K562 (cell line): ENCODE measurements at regions not wholly inside any gene's neighbourhood (a gene's known extent, or its start where the extent isn't known, plus 50 kb on each side); places are given as distances from the start of the nearest gene placed in this dataset.

Experiments used
- CBFB ChIP-seq: sonication (generic); formaldehyde crosslinking; IDR thresholded peaks from 2 replicates; pipeline ENCODE4 v1.4.0; 2020; ENCODE audit warnings: mild to moderate bottlenecking, missing genetic modification reagents
- EP300 ChIP-seq: IDR thresholded peaks from 2 replicates; pipeline ENCODE4 v1.6.1; 2012; ENCODE audit warnings: low read length, improper control_type of control experiment
- GATAD2A ChIP-seq: fragments of 450-650 bp; IDR thresholded peaks from 2 replicates; pipeline ENCODE4 v1.6.1; 2017
- POLR2A ChIP-seq: fragments of 450-650 bp; conservative IDR thresholded peaks from 2 replicates; pipeline ENCODE4 v1.6.1; 2016
- RCOR1 ChIP-seq, 2 experiments: IDR thresholded peaks; 2 replicates each; pipeline ENCODE4 v1.6.1; 2012; ENCODE audit warnings: low read depth in 2 of 2, low read length in 2 of 2, borderline replicate concordance in 1 of 2, improper control_type of control experiment in 1 of 2
- ZNF766 ChIP-seq: fragments of 200-800 bp; sonication (Bioruptor generic); conservative IDR thresholded peaks from 2 replicates; pipeline ENCODE4 v1.6.1; 2016; ENCODE audit warnings: missing genetic modification characterization, missing compliant biosample characterization
- TF ChIP-seq, protein P1 (sequence below), 3 experiments: IDR thresholded peaks in 2 of 3; conservative IDR thresholded peaks in 1 of 3; 2 replicates each; pipeline ENCODE4 v1.5.1; 2011 to 2012; ENCODE audit warnings: low read length in 3 of 3, mild to moderate bottlenecking in 3 of 3, control low read depth in 2 of 3, improper control_type of control experiment in 1 of 3, inconsistent platforms in 1 of 3, low read depth in 1 of 3, mixed read lengths in 1 of 3, moderate library complexity in 1 of 3; ENCODE audit not compliant: insufficient read depth in 2 of 3
- TF ChIP-seq, protein P2 (sequence below): fragments of 250-450 bp; sonication (Bioruptor Pico); IDR thresholded peaks from 2 replicates; pipeline ENCODE4 v1.5.0; 2021; ENCODE audit warnings: mild to moderate bottlenecking, moderate library complexity
- TF ChIP-seq, protein P3 (sequence below), 2 experiments: fragments of 450-650 bp; conservative IDR thresholded peaks; 2 replicates each; pipeline ENCODE4 v1.6.1; 2017; ENCODE audit warnings: mild to moderate bottlenecking in 2 of 2, moderate library complexity in 2 of 2
- TF ChIP-seq, protein P4 (sequence below): sonication (generic); formaldehyde crosslinking; IDR thresholded peaks from 2 replicates; pipeline ENCODE4 v1.9.0; 2022; ENCODE audit warnings: mild to moderate bottlenecking, missing genetic modification reagents

DNA sequence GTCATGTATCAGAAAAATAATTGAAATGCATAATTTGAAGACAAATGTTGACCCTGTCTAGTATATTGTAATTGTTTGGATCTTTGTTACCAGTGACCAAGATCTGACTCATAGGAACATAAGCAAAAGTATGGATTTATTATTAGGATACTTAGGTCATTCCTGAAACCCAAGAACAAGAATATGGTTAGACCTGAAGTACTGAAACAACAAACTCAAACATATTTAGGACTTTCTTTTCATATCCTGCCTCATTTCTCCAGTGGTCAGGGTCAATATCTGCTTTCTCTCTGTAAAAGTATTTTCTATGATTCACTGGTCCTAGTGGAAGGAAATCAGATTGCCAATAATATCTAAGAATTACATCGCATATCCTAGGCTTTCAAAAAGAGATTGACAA, 1937.1 kb upstream of the WWC1 start:
- TF ChIP-seq CBFB (CRISPR knock-in tag) (no peak), POLR2A (no peak), RCOR1 (IDR thresholded peaks at IDR 0.05; ENCODE audit: borderline replicate concordance in 1 of 2, low read depth in 2 of 2, low read length in 2 of 2) (no peak), EP300 (no peak), GATAD2A (no peak), ZNF766 (CRISPR knock-in tag) (no peak)
- TF ChIP-seq, protein P1, sequence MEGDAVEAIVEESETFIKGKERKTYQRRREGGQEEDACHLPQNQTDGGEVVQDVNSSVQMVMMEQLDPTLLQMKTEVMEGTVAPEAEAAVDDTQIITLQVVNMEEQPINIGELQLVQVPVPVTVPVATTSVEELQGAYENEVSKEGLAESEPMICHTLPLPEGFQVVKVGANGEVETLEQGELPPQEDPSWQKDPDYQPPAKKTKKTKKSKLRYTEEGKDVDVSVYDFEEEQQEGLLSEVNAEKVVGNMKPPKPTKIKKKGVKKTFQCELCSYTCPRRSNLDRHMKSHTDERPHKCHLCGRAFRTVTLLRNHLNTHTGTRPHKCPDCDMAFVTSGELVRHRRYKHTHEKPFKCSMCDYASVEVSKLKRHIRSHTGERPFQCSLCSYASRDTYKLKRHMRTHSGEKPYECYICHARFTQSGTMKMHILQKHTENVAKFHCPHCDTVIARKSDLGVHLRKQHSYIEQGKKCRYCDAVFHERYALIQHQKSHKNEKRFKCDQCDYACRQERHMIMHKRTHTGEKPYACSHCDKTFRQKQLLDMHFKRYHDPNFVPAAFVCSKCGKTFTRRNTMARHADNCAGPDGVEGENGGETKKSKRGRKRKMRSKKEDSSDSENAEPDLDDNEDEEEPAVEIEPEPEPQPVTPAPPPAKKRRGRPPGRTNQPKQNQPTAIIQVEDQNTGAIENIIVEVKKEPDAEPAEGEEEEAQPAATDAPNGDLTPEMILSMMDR (IDR thresholded peaks at IDR 0.05 in 2 of 3, conservative IDR thresholded peaks at IDR 0.05 in 1 of 3; ENCODE audit: insufficient read depth in 2 of 3, low read depth in 1 of 3, low read length in 3 of 3) = no peak
- TF ChIP-seq, protein P2, sequence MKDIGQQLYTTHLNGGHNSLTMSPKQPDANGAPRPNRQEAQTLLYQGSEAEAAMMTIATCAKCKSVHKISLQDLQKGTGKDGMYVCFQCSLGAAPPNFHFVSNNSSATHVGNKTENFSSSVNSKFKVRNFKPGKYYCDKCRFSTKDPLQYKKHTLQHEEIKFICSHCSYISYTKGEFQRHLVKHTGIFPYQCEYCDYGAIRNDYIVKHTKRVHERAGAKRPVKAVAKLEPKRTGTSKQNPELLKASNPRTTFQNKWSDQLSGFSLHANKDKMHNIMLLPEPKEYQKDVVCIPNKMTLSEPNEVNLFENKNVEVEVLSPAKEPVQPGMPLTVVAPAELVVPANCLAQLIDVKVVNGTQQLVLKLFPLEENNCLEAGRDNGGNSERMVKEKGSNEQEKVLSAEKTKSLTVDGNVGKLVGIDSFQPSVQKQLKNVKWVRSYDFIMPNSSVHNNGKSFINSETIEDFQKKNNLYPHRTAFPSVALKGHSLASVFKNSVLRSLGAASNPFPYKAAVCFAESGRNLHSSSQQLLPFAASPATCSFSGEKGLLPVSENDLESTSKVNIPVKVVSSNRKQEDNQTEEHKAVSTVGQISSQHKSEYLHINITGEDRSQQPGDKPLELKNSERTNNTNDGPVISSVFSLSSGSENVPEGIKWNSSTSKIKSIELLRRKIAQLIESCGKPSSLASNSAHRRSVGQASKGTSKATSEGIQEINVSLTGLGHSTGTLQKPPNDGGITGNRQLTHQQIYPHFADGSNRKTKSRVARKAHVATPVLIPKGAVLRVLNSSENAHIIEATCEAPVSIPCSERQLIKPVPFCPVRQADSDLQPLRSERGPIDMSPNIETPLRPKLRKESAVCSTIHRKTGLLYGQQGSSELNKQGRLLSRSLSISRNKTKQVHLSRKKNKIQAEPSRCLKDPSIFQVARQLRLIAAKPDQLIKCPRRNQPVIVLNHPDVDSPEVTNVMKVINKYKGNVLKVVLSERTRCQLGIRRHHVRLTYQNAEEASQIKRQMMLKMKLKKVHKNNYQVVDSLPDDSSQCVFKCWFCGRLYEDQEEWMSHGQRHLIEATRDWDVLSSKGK (CRISPR knock-in tag) = no peak
- TF ChIP-seq, protein P3, sequence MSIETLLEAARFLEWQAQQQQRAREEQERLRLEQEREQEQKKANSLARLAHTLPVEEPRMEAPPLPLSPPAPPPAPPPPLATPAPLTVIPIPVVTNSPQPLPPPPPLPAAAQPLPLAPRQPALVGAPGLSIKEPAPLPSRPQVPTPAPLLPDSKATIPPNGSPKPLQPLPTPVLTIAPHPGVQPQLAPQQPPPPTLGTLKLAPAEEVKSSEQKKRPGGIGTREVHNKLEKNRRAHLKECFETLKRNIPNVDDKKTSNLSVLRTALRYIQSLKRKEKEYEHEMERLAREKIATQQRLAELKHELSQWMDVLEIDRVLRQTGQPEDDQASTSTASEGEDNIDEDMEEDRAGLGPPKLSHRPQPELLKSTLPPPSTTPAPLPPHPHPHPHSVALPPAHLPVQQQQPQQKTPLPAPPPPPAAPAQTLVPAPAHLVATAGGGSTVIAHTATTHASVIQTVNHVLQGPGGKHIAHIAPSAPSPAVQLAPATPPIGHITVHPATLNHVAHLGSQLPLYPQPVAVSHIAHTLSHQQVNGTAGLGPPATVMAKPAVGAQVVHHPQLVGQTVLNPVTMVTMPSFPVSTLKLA (conservative IDR thresholded peaks at IDR 0.05) = no peak
- TF ChIP-seq, protein P4, sequence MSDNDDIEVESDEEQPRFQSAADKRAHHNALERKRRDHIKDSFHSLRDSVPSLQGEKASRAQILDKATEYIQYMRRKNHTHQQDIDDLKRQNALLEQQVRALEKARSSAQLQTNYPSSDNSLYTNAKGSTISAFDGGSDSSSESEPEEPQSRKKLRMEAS (CRISPR knock-in tag) = no peak
